Caco-2 (cell line): ENCODE measurements at regions not wholly inside any gene's neighbourhood (a gene's known extent, or its start where the extent isn't known, plus 50 kb on each side); places are given as distances from the start of the nearest gene placed in this dataset.

Experiments
- BruUV-seq: library from RNA; stranded (reverse); fragments of 400-500 nt; replicated peaks from 2 replicates; lab custom pipeline; 2021; lab: Mats Ljungman, UMichigan
- CTCF ChIA-PET: fragments of 300-600 bp; sonication (Branson Sonifier 250); formaldehyde crosslinking; loops from one replicate; lab custom pipeline; 2022; ENCODE audit warnings: antibody characterized with exemption; lab: Charles Lee
- POLR2A ChIA-PET: fragments of 300-600 bp; sonication (Branson Sonifier 250); formaldehyde crosslinking; loops from one replicate; lab custom pipeline; 2022; ENCODE audit warnings: antibody characterized with exemption; lab: Charles Lee
- DNase-seq, 2 experiments: peaks; one replicate each; pipeline versions ENCODE4 v3.0.0 to v3.0.0-alpha.2; 2020 to 2022
- H3K27me3 ChIP-seq: replicated peaks from 2 replicates; pipeline ENCODE4 v1.6.0; 2011; ENCODE audit warnings: low read length; ENCODE audit not compliant: control insufficient read depth, insufficient read depth
- H3K36me3 ChIP-seq: 2 replicates; pipeline ENCODE4 v1.5.1; 2011; ENCODE audit warnings: low read length; ENCODE audit not compliant: control insufficient read depth, insufficient read depth
- H3K4me1 ChIP-seq: fragments of 250-450 bp; sonication (Bioruptor Pico); 2 replicates; pipeline ENCODE4 v1.5.1; 2020; ENCODE audit warnings: mild to moderate bottlenecking
- H3K4me3 ChIP-seq: 2 replicates; pipeline ENCODE4 v1.5.1; 2011; ENCODE audit warnings: low read depth, mild to moderate bottlenecking, control low read depth, low read length
- H3K9me3 ChIP-seq: fragments of 250-450 bp; sonication (Bioruptor Pico); 2 replicates; pipeline ENCODE4 v1.5.1; 2020; ENCODE audit warnings: mild to moderate bottlenecking, moderate library complexity
- H3K27ac Mint-ChIP-seq: one replicate; pipeline ENCODE4 v1.8.0; 2022; ENCODE audit warnings: mixed read lengths; ENCODE audit not compliant: unreplicated experiment
- H3K27me3 Mint-ChIP-seq: one replicate; pipeline ENCODE4 v1.8.0; 2022; ENCODE audit warnings: mixed read lengths; ENCODE audit not compliant: insufficient read depth, unreplicated experiment
- H3K36me3 Mint-ChIP-seq: one replicate; pipeline ENCODE4 v1.8.0; 2022; ENCODE audit warnings: mild to moderate bottlenecking, mixed read lengths; ENCODE audit not compliant: insufficient read depth, unreplicated experiment
- H3K4me1 Mint-ChIP-seq: one replicate; pipeline ENCODE4 v1.8.0; 2022; ENCODE audit warnings: low read depth, mixed read lengths; ENCODE audit not compliant: unreplicated experiment
- H3K4me3 Mint-ChIP-seq: one replicate; pipeline ENCODE4 v1.8.0; 2022; ENCODE audit warnings: mild to moderate bottlenecking, moderate library complexity, mixed read lengths; ENCODE audit not compliant: unreplicated experiment
- H3K9me3 Mint-ChIP-seq: one replicate; pipeline ENCODE4 v1.8.0; 2022; ENCODE audit warnings: mixed read lengths; ENCODE audit not compliant: unreplicated experiment
- CTCF ChIP-seq, 2 experiments: fragments of 200-600 bp in 1 of 2; IDR thresholded peaks; 1 replicate in 1 of 2; 2 replicates in 1 of 2; pipeline versions ENCODE4 v1.5.1 to v1.8.0; 2011 to 2022; ENCODE audit warnings: antibody characterized with exemption in 1 of 2, control low read depth in 1 of 2, inconsistent platforms in 1 of 2, low read depth in 1 of 2, low read length in 1 of 2, mild to moderate bottlenecking in 1 of 2, moderate library complexity in 1 of 2; ENCODE audit not compliant: insufficient read depth in 1 of 2, severe bottlenecking in 1 of 2, unreplicated experiment in 1 of 2
- intact Hi-C: fragments of 100-400 bp; cut with micrococcal nuclease; formaldehyde crosslinking; loops from one replicate; pipeline ENCODE4 v1.10.0; 2022; ENCODE audit not compliant: unreplicated experiment

- intact Hi-C loops, result no loop called here
- no peak overlapping the region for H3K4me3 ChIP-seq
- H3K36me3 ChIP-seq, result no peaks in the 10 kb centered on the region
- TF ChIP-seq CTCF (IDR thresholded peaks at IDR 0.05; ENCODE audit: insufficient read depth in 1 of 2, low read depth in 1 of 2, low read length in 1 of 2, severe bottlenecking in 1 of 2, unreplicated experiment in 1 of 2), result no peak
- Mint-ChIP-seq H3K9me3 (peaks cover 16% of the 10 kb centered on the region), H3K36me3 (no peaks in the 10 kb centered on the region), H3K4me1 (no peaks in the 10 kb centered on the region), H3K4me3 (no peak overlapping the region), H3K27me3 (peaks cover 14% of the 10 kb centered on the region), H3K27ac (no peak overlapping the region)
- no peaks in the 10 kb centered on the region for H3K9me3 ChIP-seq
- CTCF ChIA-PET, result no interaction called here
- no peaks in the 10 kb centered on the region; the same call in 1 of the 2 replicates for H3K27me3 ChIP-seq
- BruUV-seq, result no TSS peak
- no peak for DNase-seq
- H3K4me1 ChIP-seq, result no peaks in the 10 kb centered on the region
- POLR2A ChIA-PET, result no interaction called here
Measured at GRCh38 chr1:201639391-201639790, 100.5 kb downstream of the NAV1 start.

GRCh38 chr1:201639826-201640225 is 100.9 kb downstream of the NAV1 start:
- Histone ChIP-seq H3K4me3 (no peak overlapping the region), H3K4me1 (no peaks in the 10 kb centered on the region), H3K36me3 (no peaks in the 10 kb centered on the region), H3K27me3 (no peaks in the 10 kb centered on the region; the same call in 1 of the 2 replicates), H3K9me3 (no peaks in the 10 kb centered on the region)
- Mint-ChIP-seq H3K9me3 (peaks cover 16% of the 10 kb centered on the region), H3K27me3 (peaks cover 17% of the 10 kb centered on the region), H3K4me1 (no peaks in the 10 kb centered on the region), H3K27ac (no peak overlapping the region), H3K4me3 (no peak overlapping the region), H3K36me3 (no peaks in the 10 kb centered on the region)
- intact Hi-C loops, result no loop called here
- no TSS peak for BruUV-seq
- CTCF ChIA-PET, result no interaction called here
- DNase-seq, result no peak
- no peak for TF ChIP-seq CTCF (IDR thresholded peaks at IDR 0.05; ENCODE audit: insufficient read depth in 1 of 2, low read depth in 1 of 2, low read length in 1 of 2, severe bottlenecking in 1 of 2, unreplicated experiment in 1 of 2)
- POLR2A ChIA-PET, result no interaction called here

GRCh38 chr1:201640624-201641023 is 101.7 kb downstream of the NAV1 start:
- Mint-ChIP-seq H3K36me3 (no peaks in the 10 kb centered on the region), H3K4me1 (no peaks in the 10 kb centered on the region), H3K27me3 (peaks cover 17% of the 10 kb centered on the region), H3K9me3 (peaks cover 16% of the 10 kb centered on the region), H3K4me3 (no peak overlapping the region), H3K27ac (no peak overlapping the region)
- Histone ChIP-seq H3K27me3 (no peaks in the 10 kb centered on the region; the same call in 1 of the 2 replicates), H3K4me1 (no peaks in the 10 kb centered on the region), H3K36me3 (no peaks in the 10 kb centered on the region), H3K4me3 (no peak overlapping the region), H3K9me3 (no peaks in the 10 kb centered on the region)
- no peak for DNase-seq
- TF ChIP-seq CTCF (IDR thresholded peaks at IDR 0.05; ENCODE audit: insufficient read depth in 1 of 2, low read depth in 1 of 2, low read length in 1 of 2, severe bottlenecking in 1 of 2, unreplicated experiment in 1 of 2), result no peak
- ChIA-PET CTCF (no interaction called here), POLR2A (no interaction called here)
- no TSS peak for BruUV-seq
- intact Hi-C loops, result no loop called here
